ENCODE measurements at regions not wholly inside any gene's neighbourhood (a gene's known extent, or its start where the extent isn't known, plus 50 kb on each side); places are given as distances from the start of the nearest gene placed in this dataset.

DNA sequence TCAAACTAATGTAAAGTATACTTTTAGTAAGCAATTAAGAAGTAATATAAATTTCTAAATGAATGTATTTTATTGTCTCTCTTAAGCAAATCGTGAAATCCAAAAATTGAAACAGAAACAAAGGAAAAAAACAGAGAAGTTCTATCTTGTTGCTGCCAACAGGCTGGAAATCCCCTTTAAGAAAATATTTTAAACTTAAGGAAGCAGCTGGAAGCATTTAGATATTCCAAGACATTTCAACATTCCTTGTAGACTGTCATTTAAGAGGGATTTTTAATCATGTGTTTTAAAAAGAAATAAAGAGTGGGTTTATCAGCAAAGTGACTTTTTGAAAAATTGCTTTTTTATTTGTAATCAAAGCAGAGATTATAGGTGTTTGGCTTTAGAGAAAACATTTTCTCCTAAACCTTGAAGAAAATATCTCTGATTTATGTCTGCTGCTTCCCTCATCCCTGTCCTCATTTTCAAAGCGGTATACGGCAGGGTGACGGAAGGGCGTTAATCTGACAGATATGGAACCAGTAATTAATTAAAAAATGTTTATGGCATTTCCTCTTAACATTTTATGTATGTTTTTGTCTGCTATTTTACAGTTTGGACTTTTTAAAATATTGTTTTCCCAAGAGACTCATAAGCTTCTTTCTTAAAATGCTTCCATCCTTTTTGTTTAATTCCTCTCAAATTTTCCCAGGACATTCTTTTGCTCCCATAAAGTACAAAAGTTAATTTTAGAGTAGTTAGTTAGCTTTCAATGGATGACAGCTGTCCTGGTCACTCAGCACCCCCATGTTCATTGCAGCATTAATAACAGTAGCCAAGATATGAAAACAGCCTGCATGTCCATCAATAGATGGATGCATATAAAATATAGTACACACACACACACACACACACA is 245.6 kb downstream of the LURAP1L start:
- H3K4me1 ChIP-seq (ENCODE audit: low read length) = no peaks in the 10 kb centered on the region
- TF ChIP-seq, protein P1, sequence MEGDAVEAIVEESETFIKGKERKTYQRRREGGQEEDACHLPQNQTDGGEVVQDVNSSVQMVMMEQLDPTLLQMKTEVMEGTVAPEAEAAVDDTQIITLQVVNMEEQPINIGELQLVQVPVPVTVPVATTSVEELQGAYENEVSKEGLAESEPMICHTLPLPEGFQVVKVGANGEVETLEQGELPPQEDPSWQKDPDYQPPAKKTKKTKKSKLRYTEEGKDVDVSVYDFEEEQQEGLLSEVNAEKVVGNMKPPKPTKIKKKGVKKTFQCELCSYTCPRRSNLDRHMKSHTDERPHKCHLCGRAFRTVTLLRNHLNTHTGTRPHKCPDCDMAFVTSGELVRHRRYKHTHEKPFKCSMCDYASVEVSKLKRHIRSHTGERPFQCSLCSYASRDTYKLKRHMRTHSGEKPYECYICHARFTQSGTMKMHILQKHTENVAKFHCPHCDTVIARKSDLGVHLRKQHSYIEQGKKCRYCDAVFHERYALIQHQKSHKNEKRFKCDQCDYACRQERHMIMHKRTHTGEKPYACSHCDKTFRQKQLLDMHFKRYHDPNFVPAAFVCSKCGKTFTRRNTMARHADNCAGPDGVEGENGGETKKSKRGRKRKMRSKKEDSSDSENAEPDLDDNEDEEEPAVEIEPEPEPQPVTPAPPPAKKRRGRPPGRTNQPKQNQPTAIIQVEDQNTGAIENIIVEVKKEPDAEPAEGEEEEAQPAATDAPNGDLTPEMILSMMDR (IDR thresholded peaks at IDR 0.05; ENCODE audit: low read length) = no peak
- TF ChIP-seq EZH2 (optimal IDR thresholded peaks at IDR 0.05; ENCODE audit: low read depth, low read length) = no peak
- no peak for TF ChIP-seq EZH2phosphoT487 (IDR thresholded peaks at IDR 0.05; ENCODE audit: low read length)
- H3K4me3 ChIP-seq (ENCODE audit: low read length) = no peak overlapping the region
- no peaks in the 10 kb centered on the region for H3K36me3 ChIP-seq (replicated peaks; ENCODE audit: insufficient read depth, low read length)
- no peaks in the 10 kb centered on the region for H3K9me3 ChIP-seq (replicated peaks; ENCODE audit: insufficient read depth, low read length)
- no peaks in the 10 kb centered on the region for H3K27me3 ChIP-seq (replicated peaks; ENCODE audit: insufficient read depth, low read length)
- H3F3A ChIP-seq (ENCODE audit: insufficient read depth, low read length) = no peaks in the 10 kb centered on the region
- H4K20me1 ChIP-seq (ENCODE audit: insufficient read depth, low read length) = no peaks in the 10 kb centered on the region
- no peak overlapping the region for H3K27ac ChIP-seq (ENCODE audit: low read length)
- H2AFZ ChIP-seq (ENCODE audit: low read length) = no peak overlapping the region
- no peak overlapping the region for H3K4me2 ChIP-seq (ENCODE audit: low read depth, low read length)
- no peak overlapping the region for H3K9ac ChIP-seq (ENCODE audit: low read length)
- no peak for DNase-seq
- no peaks in the 10 kb centered on the region for H3K9me2 ChIP-seq (replicated peaks; ENCODE audit: insufficient read depth, low read length)
- H3K79me2 ChIP-seq (ENCODE audit: low read length) = no peaks in the 10 kb centered on the region

DNA sequence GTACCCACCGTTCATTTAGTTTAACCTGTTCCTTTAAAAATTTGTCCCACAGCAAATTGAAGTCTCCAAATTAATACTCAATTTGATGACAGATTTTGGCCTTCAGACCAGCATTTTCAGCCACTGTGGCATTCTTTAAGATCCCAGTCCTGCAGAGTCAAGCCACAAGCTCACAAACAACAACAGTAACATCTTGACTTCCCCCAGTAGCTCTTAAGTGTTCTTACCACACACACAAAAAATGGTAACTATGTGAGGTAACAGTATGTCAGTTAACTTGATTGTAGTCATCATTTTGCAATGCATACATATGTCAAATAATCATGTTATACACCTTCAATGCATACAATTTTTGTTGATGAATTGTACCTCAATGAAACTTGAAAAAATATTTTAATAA is 247.9 kb downstream of the LURAP1L start:
- no peaks in the 10 kb centered on the region for H3K9me2 ChIP-seq (replicated peaks; ENCODE audit: insufficient read depth, low read length)
- TF ChIP-seq EZH2 (optimal IDR thresholded peaks at IDR 0.05; ENCODE audit: low read depth, low read length) (no peak), EZH2phosphoT487 (IDR thresholded peaks at IDR 0.05; ENCODE audit: low read length) (no peak)
- TF ChIP-seq, protein P1 (IDR thresholded peaks at IDR 0.05; ENCODE audit: low read length) = no peak
- no peaks in the 10 kb centered on the region for H3F3A ChIP-seq (ENCODE audit: insufficient read depth, low read length)
- H3K9ac ChIP-seq (ENCODE audit: low read length) = no peak overlapping the region
- H2AFZ ChIP-seq (ENCODE audit: low read length) = no peak overlapping the region
- H3K4me2 ChIP-seq (ENCODE audit: low read depth, low read length) = no peak overlapping the region
- H3K27me3 ChIP-seq (replicated peaks; ENCODE audit: insufficient read depth, low read length) = no peaks in the 10 kb centered on the region
- no peaks in the 10 kb centered on the region for H3K4me1 ChIP-seq (ENCODE audit: low read length)
- H3K4me3 ChIP-seq (ENCODE audit: low read length) = no peak overlapping the region
- no peak for DNase-seq
- H3K79me2 ChIP-seq (ENCODE audit: low read length) = no peaks in the 10 kb centered on the region
- no peaks in the 10 kb centered on the region for H3K9me3 ChIP-seq (replicated peaks; ENCODE audit: insufficient read depth, low read length)
- H3K27ac ChIP-seq (ENCODE audit: low read length) = no peak overlapping the region
- no peaks in the 10 kb centered on the region for H3K36me3 ChIP-seq (replicated peaks; ENCODE audit: insufficient read depth, low read length)
- no peaks in the 10 kb centered on the region for H4K20me1 ChIP-seq (ENCODE audit: insufficient read depth, low read length)

DNA sequence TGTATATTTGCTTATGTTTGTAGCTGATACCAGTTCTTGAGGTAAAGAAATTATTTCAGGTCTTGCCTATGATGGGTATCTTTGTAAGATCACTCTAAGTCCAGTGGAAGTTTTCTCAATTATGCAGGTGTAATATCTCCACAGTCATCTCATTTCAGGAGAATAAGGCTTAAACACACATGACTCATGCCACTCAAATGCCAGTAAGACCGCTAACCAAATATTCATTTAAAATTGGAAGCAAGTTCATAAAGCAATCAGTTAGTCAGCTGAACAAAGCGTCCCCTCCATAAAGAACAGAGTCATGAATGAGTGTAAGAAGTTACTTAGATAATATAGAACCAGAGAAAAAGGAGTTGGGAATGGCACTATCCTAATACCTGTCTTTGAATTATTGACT is 248.7 kb downstream of the LURAP1L start:
- Histone ChIP-seq H3K4me1 (ENCODE audit: low read length) (no peaks in the 10 kb centered on the region), H3K4me3 (ENCODE audit: low read length) (no peak overlapping the region), H3F3A (ENCODE audit: insufficient read depth, low read length) (no peaks in the 10 kb centered on the region), H3K9me2 (replicated peaks; ENCODE audit: insufficient read depth, low read length) (no peaks in the 10 kb centered on the region), H3K27me3 (replicated peaks; ENCODE audit: insufficient read depth, low read length) (no peaks in the 10 kb centered on the region), H3K79me2 (ENCODE audit: low read length) (no peaks in the 10 kb centered on the region), H3K36me3 (replicated peaks; ENCODE audit: insufficient read depth, low read length) (no peaks in the 10 kb centered on the region), H4K20me1 (ENCODE audit: insufficient read depth, low read length) (no peaks in the 10 kb centered on the region), H3K4me2 (ENCODE audit: low read depth, low read length) (no peak overlapping the region), H3K27ac (ENCODE audit: low read length) (no peak overlapping the region), H3K9ac (ENCODE audit: low read length) (no peak overlapping the region), H2AFZ (ENCODE audit: low read length) (no peak overlapping the region), H3K9me3 (replicated peaks; ENCODE audit: insufficient read depth, low read length) (no peaks in the 10 kb centered on the region)
- DNase-seq = no peak
- TF ChIP-seq EZH2 (optimal IDR thresholded peaks at IDR 0.05; ENCODE audit: low read depth, low read length) (no peak), EZH2phosphoT487 (IDR thresholded peaks at IDR 0.05; ENCODE audit: low read length) (no peak)
- TF ChIP-seq, protein P1 (IDR thresholded peaks at IDR 0.05; ENCODE audit: low read length) = no peak
